ENCODE measurements at regions not wholly inside any gene's neighbourhood (a gene's known extent, or its start where the extent isn't known, plus 50 kb on each side); places are given as distances from the start of the nearest gene placed in this dataset.

GRCh38 chr18:47724186-47724975 lies 206.1 kb downstream of the SMAD2 start:
- TF ChIP-seq EZH2 (IDR thresholded peaks at IDR 0.05; ENCODE audit: borderline replicate concordance, low read depth, low read length, severe bottlenecking) (no peak), MYC (IDR thresholded peaks at IDR 0.05; ENCODE audit: low read depth, low read length) (no peak), GATA2 (IDR thresholded peaks at IDR 0.05; ENCODE audit: insufficient read depth, insufficient read length, low read depth, low read length) (no peak), JUN (IDR thresholded peaks at IDR 0.05; ENCODE audit: borderline replicate concordance, insufficient read depth, insufficient read length, low read depth) (no peak), FOS (IDR thresholded peaks at IDR 0.05; ENCODE audit: borderline replicate concordance, insufficient read depth, low read length) (no peak), MAX (IDR thresholded peaks at IDR 0.05; ENCODE audit: insufficient read depth, insufficient read length) (no peak), POLR2A (IDR thresholded peaks at IDR 0.05; ENCODE audit: low read depth, low read length) (no peak), POLR2AphosphoS5 (IDR thresholded peaks at IDR 0.05; ENCODE audit: insufficient read depth, low read depth, low read length) (no peak)
- TF ChIP-seq, protein P1, sequence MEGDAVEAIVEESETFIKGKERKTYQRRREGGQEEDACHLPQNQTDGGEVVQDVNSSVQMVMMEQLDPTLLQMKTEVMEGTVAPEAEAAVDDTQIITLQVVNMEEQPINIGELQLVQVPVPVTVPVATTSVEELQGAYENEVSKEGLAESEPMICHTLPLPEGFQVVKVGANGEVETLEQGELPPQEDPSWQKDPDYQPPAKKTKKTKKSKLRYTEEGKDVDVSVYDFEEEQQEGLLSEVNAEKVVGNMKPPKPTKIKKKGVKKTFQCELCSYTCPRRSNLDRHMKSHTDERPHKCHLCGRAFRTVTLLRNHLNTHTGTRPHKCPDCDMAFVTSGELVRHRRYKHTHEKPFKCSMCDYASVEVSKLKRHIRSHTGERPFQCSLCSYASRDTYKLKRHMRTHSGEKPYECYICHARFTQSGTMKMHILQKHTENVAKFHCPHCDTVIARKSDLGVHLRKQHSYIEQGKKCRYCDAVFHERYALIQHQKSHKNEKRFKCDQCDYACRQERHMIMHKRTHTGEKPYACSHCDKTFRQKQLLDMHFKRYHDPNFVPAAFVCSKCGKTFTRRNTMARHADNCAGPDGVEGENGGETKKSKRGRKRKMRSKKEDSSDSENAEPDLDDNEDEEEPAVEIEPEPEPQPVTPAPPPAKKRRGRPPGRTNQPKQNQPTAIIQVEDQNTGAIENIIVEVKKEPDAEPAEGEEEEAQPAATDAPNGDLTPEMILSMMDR (IDR thresholded peaks at IDR 0.05; ENCODE audit: extremely low read depth in 1 of 2, insufficient read depth in 1 of 2, low read depth in 1 of 2, low read length in 2 of 2) = no peak

More at GRCh38 chr18:47724186-47724975, 206.1 kb downstream of the SMAD2 start:
- Histone ChIP-seq H3K36me3 (ENCODE audit: control insufficient read depth in 2 of 2, extremely low read depth in 1 of 2, insufficient read depth in 2 of 2, low read length in 2 of 2) (no peaks in the 10 kb centered on the region), H3K9ac (replicated peaks; ENCODE audit: extremely low read depth, insufficient read depth, low read length) (no peak overlapping the region), H3K27ac (ENCODE audit: insufficient read depth, low read depth, low read length) (no peak overlapping the region), H3K9me3 (replicated peaks; ENCODE audit: control insufficient read depth, insufficient read depth, low read length) (no peaks in the 10 kb centered on the region), H3K4me3 (replicated peaks in 1 of 3; ENCODE audit: insufficient read depth in 1 of 3, low read depth in 1 of 3, low read length in 3 of 3) (no peak overlapping the region), H3K9me1 (replicated peaks; ENCODE audit: control insufficient read depth, extremely low read depth, insufficient read depth, low read length) (no peaks in the 10 kb centered on the region), H3K4me1 (ENCODE audit: control insufficient read depth, extremely low read depth, insufficient read depth, low read length) (no peaks in the 10 kb centered on the region), H2AFZ (ENCODE audit: low read depth, low read length) (no peak overlapping the region), H3K4me2 (ENCODE audit: insufficient read depth, low read length) (no peak overlapping the region), H3K79me2 (ENCODE audit: control insufficient read depth, insufficient read depth, low read length) (no peaks in the 10 kb centered on the region), H4K20me1 (replicated peaks; ENCODE audit: control insufficient read depth, extremely low read depth, insufficient read depth, low read length) (no peaks in the 10 kb centered on the region), H3K27me3 (ENCODE audit: control insufficient read depth in 2 of 2, insufficient read depth in 2 of 2, low read length in 2 of 2) (no peaks in the 10 kb centered on the region)
- DNase-seq (ENCODE audit: low read depth, low spot score) = no peak
- ChIA-PET CTCF (no interaction called here), POLR2A (no interaction called here)
- no peak for FAIRE-seq
- no TSS peak for BruUV-seq (replicated peaks)
- intact Hi-C loops (cut with micrococcal nuclease) (no loop called here), dilution Hi-C loops (cut with MboI; ENCODE audit: extremely low pct_ligation_motif_present, low sequenced_read_pairs) (no loop called here)
